GM12892 (cell line): ENCODE measurements at regions not wholly inside any gene's neighbourhood (a gene's known extent, or its start where the extent isn't known, plus 50 kb on each side); places are given as distances from the start of the nearest gene placed in this dataset.
"Not testable (repeated sequence)": the region's sequence is repeated elsewhere in the genome, so short reads cannot be mapped to it uniquely, and the experiment has no call there.

Experiments
- DNase-seq: peaks from one replicate; pipeline ENCODE4 v3.0.0; 2011; ENCODE audit not compliant: insufficient read length
- FAIRE-seq: peaks from 2 replicates; lab custom pipeline; 2011; peaks lifted over from hg19 to GRCh38; lab: Jason Lieb, UNC
- POLR2A ChIP-seq: IDR thresholded peaks from 2 replicates; pipeline ENCODE4 v1.6.1; 2011; ENCODE audit warnings: low read depth, low read length, control low read depth
- POLR2AphosphoS5 ChIP-seq: IDR thresholded peaks from 2 replicates; pipeline ENCODE4 v1.6.1; 2011; ENCODE audit warnings: low read depth, low read length, control low read depth
- TAF1 ChIP-seq: IDR thresholded peaks from 2 replicates; pipeline ENCODE4 v1.6.1; 2011; ENCODE audit warnings: low read depth, mild to moderate bottlenecking, control low read depth, low read length, borderline replicate concordance

DNA sequence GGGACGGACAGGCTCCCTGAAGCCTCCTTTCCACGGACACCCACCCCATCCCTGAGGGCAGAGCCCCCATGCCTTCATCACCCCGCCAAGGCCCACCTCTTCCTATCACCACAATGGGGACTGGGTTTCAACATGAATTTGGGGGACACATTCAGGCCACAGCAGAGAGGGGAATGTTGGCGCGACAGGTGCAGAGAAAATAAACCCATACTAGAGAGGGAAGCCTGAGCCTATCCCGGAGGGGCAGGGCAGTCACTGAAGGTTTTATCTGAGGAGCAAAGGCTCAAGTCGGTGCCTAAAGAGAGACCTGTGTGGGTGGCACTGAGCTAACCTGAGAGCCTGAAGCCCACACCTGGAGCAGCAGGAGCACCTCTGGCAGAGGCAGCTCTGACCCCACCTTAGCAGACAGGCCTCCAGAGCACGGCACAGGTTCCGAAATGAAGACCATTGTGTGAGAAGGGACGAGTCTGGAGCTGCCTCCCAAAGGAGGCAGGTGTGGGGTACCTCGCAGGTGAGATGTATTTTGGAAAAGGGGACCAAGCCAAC, 180.6 kb upstream of the PDE10A start:
- FAIRE-seq: no peak
- TF ChIP-seq TAF1: no peak
- TF ChIP-seq POLR2AphosphoS5: no peak
- TF ChIP-seq POLR2A: no peak

GRCh38 chr6:165843121-165843520, 180.1 kb upstream of the PDE10A start:
- no peak for FAIRE-seq
- TF ChIP-seq POLR2AphosphoS5 (no peak), TAF1 (no peak), POLR2A (no peak)

More for the DNA sequence above, 180.6 kb upstream of the PDE10A start:
- no peak for DNase-seq

DNA sequence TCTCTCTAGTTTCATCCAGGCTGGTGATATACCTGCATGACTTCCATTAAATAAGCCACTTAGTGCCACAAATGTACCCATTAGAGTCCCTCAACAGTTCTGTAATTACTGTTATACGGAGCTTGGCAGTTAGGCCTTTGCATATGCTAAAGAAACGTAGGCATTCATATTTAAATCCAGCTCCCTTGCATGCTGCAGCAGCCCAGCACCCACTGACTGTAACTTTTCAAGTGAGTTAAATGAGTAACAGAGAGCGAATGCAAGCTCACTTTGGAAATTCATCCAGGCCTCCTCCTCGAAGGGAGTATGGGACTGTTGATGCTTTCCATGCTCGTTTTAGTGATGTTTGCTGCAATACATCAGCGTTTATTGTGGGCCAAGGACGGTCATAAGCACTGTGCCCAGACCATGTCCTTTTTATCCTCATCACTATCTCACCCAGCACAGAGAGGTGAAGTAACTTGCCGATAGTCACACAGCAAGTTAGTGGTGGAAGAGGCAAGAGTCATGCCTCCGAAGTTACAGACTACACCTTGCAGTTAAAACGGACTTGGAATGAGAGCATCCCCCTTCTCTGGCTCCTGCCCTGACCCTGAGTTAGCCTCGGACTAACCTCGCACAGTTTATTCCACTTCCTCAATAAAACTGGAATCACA, 179.4 kb upstream of the PDE10A start:
- no peak for FAIRE-seq
- no peak for TF ChIP-seq POLR2A
- no peak for TF ChIP-seq TAF1
- TF ChIP-seq POLR2AphosphoS5: no peak
- DNase-seq: no peak

More at GRCh38 chr6:165843121-165843520, 180.1 kb upstream of the PDE10A start:
- DNase-seq: no peak

DNA sequence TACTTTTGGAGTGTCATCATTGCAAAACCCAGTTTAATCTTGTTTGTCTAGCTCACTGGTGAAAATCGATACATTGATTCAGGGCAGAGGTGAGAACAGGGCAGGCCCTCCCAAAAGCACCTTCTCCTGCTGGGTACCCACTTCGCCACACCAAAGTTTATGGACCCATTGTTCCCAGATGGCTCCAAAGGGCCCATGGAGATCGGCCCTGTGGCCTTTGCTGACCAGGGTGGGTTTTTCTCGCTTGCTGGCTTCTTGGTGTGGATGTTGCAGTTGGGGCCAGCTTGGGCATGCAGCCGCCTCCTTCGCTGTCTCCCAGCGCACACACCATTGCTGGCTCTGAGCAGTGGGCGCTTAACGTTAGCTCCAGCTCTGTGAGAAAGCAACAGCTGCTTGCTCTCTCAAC, 178.1 kb upstream of the PDE10A start:
- TF ChIP-seq TAF1 (no peak), POLR2AphosphoS5 (no peak), POLR2A (no peak)
- FAIRE-seq: no peak
- no peak for DNase-seq

- FAIRE-seq (no peak), DNase-seq (no peak)
- TF ChIP-seq TAF1 (no peak), POLR2AphosphoS5 (no peak), POLR2A (no peak)
These were observed 175.1 kb upstream of the PDE10A start for GRCh38 chr6:165837948-165838745.

GRCh38 chr6:165836648-165837047, 173.6 kb upstream of the PDE10A start:
- DNase-seq, FAIRE-seq: not testable (repeated sequence)

DNA sequence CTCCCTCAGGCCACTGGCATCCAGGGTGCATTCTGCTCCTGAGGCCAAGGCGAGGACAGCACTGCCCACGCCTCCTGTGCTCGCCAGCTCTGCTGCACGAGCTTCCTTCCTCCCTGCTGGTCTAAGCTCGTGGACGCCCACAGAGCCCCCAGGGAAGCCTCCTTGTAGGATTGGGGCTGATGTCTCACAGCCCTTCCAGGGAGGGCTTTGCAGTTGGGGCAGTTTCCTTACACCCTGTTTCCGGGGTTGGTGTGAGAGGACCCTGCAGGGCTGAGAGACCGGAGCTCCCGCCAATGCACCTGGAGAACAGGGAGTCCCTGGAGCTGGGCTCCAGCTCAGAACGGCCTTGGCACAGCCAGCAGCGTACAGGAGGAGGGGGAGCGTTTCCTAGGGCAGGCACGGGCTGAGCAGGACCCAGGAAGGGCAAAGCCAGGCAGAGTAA, 172.4 kb upstream of the PDE10A start:
- no peak for FAIRE-seq
- TF ChIP-seq TAF1: no peak
- TF ChIP-seq POLR2A: no peak
- no peak for TF ChIP-seq POLR2AphosphoS5
- no peak for DNase-seq

- DNase-seq (no peak), FAIRE-seq (no peak)
- no peak for TF ChIP-seq TAF1
- no peak for TF ChIP-seq POLR2AphosphoS5
- no peak for TF ChIP-seq POLR2A
These were observed 171.7 kb upstream of the PDE10A start for GRCh38 chr6:165834613-165835259.

DNA sequence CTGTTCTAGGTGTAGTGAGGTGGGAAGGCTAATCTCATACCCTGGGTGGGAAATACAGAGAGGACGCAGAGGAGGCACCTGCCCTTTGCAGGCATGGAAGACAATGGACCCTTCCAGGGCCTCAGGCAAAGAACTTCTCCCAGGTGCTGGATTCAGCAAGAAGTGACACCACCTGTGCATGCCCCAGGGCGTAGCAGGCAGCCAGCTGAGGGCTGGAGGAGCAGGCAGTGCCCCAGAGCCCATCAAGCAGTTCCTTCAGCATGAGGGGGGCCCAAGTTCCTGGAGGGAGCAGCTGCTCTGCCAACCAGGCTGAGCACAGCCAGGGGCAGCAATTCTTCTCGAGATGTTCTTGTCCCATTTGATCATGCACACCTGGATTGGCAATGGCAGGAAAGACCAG, 170.3 kb upstream of the PDE10A start:
- FAIRE-seq (no peak), DNase-seq (no peak)
- TF ChIP-seq POLR2AphosphoS5: no peak
- no peak for TF ChIP-seq POLR2A
- no peak for TF ChIP-seq TAF1

GRCh38 chr6:165831812-165832510, 168.9 kb upstream of the PDE10A start:
- TF ChIP-seq POLR2AphosphoS5 (no peak), TAF1 (no peak), POLR2A (no peak)
- no peak for FAIRE-seq
- DNase-seq: no peak

- no peak for DNase-seq
- TF ChIP-seq POLR2AphosphoS5 (no peak), TAF1 (no peak), POLR2A (no peak)
- no peak for FAIRE-seq
These were observed 167.7 kb upstream of the PDE10A start for GRCh38 chr6:165830761-165831160.
